HEK293 (cell line): ENCODE measurements at regions not wholly inside any gene's neighbourhood (a gene's known extent, or its start where the extent isn't known, plus 50 kb on each side); places are given as distances from the start of the nearest gene placed in this dataset.

Experiments used
- CTCF ChIA-PET: fragments of 350-600 bp; formaldehyde crosslinking; extraction: SDS; loops from one replicate; lab custom pipeline; 2021; ENCODE audit warnings: antibody characterized with exemption; lab: Yijun Ruan, JAX
- POLR2A ChIA-PET: fragments of 300-600 bp; formaldehyde crosslinking; extraction: SDS; loops from one replicate; lab custom pipeline; 2020; ENCODE audit warnings: antibody characterized with exemption, inconsistent platforms; lab: Yijun Ruan, JAX
- H3K27ac ChIP-seq: fragments of 200-500 bp; sonication (Bioruptor generic); 2 replicates; pipeline ENCODE4 v1.5.1; 2014; ENCODE audit warnings: low read depth, low read length, control low read depth, inconsistent platforms; ENCODE audit errors: extremely low read depth
- H3K36me3 ChIP-seq, 2 experiments: fragments of 200-500 bp in 1 of 2; sonication (Bioruptor generic) in 1 of 2; 1 replicate in 1 of 2; 2 replicates in 1 of 2; pipeline ENCODE4 v1.5.1; 2014 to 2017; ENCODE audit warnings: inconsistent platforms in 2 of 2, low read length in 2 of 2; ENCODE audit not compliant: control insufficient read depth in 2 of 2, insufficient read depth in 1 of 2
- H3K4me1 ChIP-seq: fragments of 200-500 bp; sonication (Bioruptor generic); 2 replicates; pipeline ENCODE4 v1.5.1; 2014; ENCODE audit warnings: mild to moderate bottlenecking, low read length, inconsistent platforms; ENCODE audit not compliant: control insufficient read depth, insufficient read depth
- H3K4me3 ChIP-seq: 2 replicates; pipeline ENCODE4 v1.5.1; 2011; ENCODE audit warnings: low read depth, mild to moderate bottlenecking, control low read depth, low read length, moderate library complexity
- H3K9me3 ChIP-seq: fragments of 200-500 bp; sonication (Bioruptor generic); 2 replicates; pipeline ENCODE4 v1.5.1; 2014; ENCODE audit warnings: low read depth, low read length, inconsistent platforms; ENCODE audit not compliant: control insufficient read depth, insufficient read depth
- EGR2 ChIP-seq: fragments of 450-650 bp; formaldehyde crosslinking; IDR thresholded peaks from 2 replicates; pipeline ENCODE4 v1.5.1; 2016; ENCODE audit warnings: low read depth, missing biosample characterization, missing genetic modification characterization
- GFI1B ChIP-seq: fragments of 450-650 bp; formaldehyde crosslinking; IDR thresholded peaks from 2 replicates; pipeline ENCODE4 v1.5.1; 2016; ENCODE audit warnings: missing biosample characterization, missing genetic modification characterization
- GLI2 ChIP-seq: fragments of 450-650 bp; formaldehyde crosslinking; IDR thresholded peaks from 2 replicates; pipeline ENCODE4; 2017; ENCODE audit warnings: missing biosample characterization, missing genetic modification characterization, low read depth, borderline replicate concordance
- KLF7 ChIP-seq: fragments of 450-650 bp; formaldehyde crosslinking; IDR thresholded peaks from 2 replicates; pipeline ENCODE4 v1.5.1; 2016; ENCODE audit warnings: missing biosample characterization, missing genetic modification characterization, borderline replicate concordance
- MYNN ChIP-seq: fragments of 450-650 bp; formaldehyde crosslinking; IDR thresholded peaks from 2 replicates; pipeline ENCODE4 v1.5.1; 2016; ENCODE audit warnings: missing biosample characterization, missing genetic modification characterization, borderline replicate concordance
- OVOL3 ChIP-seq: fragments of 450-650 bp; formaldehyde crosslinking; IDR thresholded peaks from 2 replicates; pipeline ENCODE4 v1.5.1; 2016; ENCODE audit warnings: missing biosample characterization, missing genetic modification characterization
- ZBTB48 ChIP-seq: fragments of 450-650 bp; formaldehyde crosslinking; IDR thresholded peaks from 2 replicates; pipeline ENCODE4 v1.5.1; 2016; ENCODE audit warnings: missing biosample characterization, missing genetic modification characterization
- ZIC2 ChIP-seq: fragments of 450-650 bp; formaldehyde crosslinking; IDR thresholded peaks from 2 replicates; pipeline ENCODE4 v1.5.1; 2016; ENCODE audit warnings: missing biosample characterization, missing genetic modification characterization
- ZNF10 ChIP-seq: fragments of 450-650 bp; formaldehyde crosslinking; IDR thresholded peaks from 2 replicates; pipeline ENCODE4 v1.5.1; 2017; ENCODE audit warnings: missing biosample characterization, missing genetic modification characterization
- ZNF132 ChIP-seq: fragments of 450-650 bp; formaldehyde crosslinking; IDR thresholded peaks from 2 replicates; pipeline ENCODE4 v1.5.1; 2017; ENCODE audit warnings: missing biosample characterization, missing genetic modification characterization, borderline replicate concordance
- ZNF138 ChIP-seq: fragments of 450-650 bp; formaldehyde crosslinking; IDR thresholded peaks from 2 replicates; pipeline ENCODE4 v1.5.1; 2016; ENCODE audit warnings: missing biosample characterization, missing genetic modification characterization, borderline replicate concordance
- ZNF19 ChIP-seq: fragments of 450-650 bp; formaldehyde crosslinking; IDR thresholded peaks from 2 replicates; pipeline ENCODE4; 2016; ENCODE audit warnings: missing biosample characterization, missing genetic modification characterization, low read depth
- ZNF202 ChIP-seq: fragments of 450-650 bp; formaldehyde crosslinking; IDR thresholded peaks from 2 replicates; pipeline ENCODE4 v1.5.1; 2016; ENCODE audit warnings: missing biosample characterization, missing genetic modification characterization, borderline replicate concordance
- ZNF23 ChIP-seq: fragments of 450-650 bp; formaldehyde crosslinking; IDR thresholded peaks from 2 replicates; pipeline ENCODE4 v1.5.1; 2016; ENCODE audit warnings: missing biosample characterization, missing genetic modification characterization, borderline replicate concordance
- ZNF239 ChIP-seq: fragments of 450-650 bp; formaldehyde crosslinking; IDR thresholded peaks from 2 replicates; pipeline ENCODE4 v1.5.1; 2016; ENCODE audit warnings: missing biosample characterization, missing genetic modification characterization
- ZNF433 ChIP-seq: fragments of 450-650 bp; formaldehyde crosslinking; IDR thresholded peaks from 2 replicates; pipeline ENCODE4 v1.5.1; 2016; ENCODE audit warnings: missing biosample characterization, missing genetic modification characterization, low read depth
- ZNF600 ChIP-seq: fragments of 450-650 bp; formaldehyde crosslinking; IDR thresholded peaks from 2 replicates; pipeline ENCODE4 v1.5.1; 2016; ENCODE audit warnings: missing biosample characterization, missing genetic modification characterization
- ZNF670 ChIP-seq: fragments of 450-650 bp; formaldehyde crosslinking; IDR thresholded peaks from 2 replicates; pipeline ENCODE4 v1.5.1; 2016; ENCODE audit warnings: missing biosample characterization, missing genetic modification characterization, low read depth
- ZNF792 ChIP-seq: fragments of 450-650 bp; formaldehyde crosslinking; IDR thresholded peaks from 2 replicates; pipeline ENCODE4 v1.5.1; 2016; ENCODE audit warnings: missing biosample characterization, missing genetic modification characterization
- ZSCAN16 ChIP-seq: fragments of 450-650 bp; formaldehyde crosslinking; IDR thresholded peaks from 2 replicates; pipeline ENCODE4 v1.5.1; 2016; ENCODE audit warnings: missing biosample characterization, missing genetic modification characterization
- ZXDB ChIP-seq: fragments of 450-650 bp; formaldehyde crosslinking; IDR thresholded peaks from 2 replicates; pipeline ENCODE4 v1.5.1; 2016; ENCODE audit warnings: missing biosample characterization, missing genetic modification characterization
- TF ChIP-seq, protein P1 (sequence below): fragments of 450-650 bp; formaldehyde crosslinking; IDR thresholded peaks from 2 replicates; pipeline ENCODE4 v1.5.1; 2016; ENCODE audit warnings: missing biosample characterization, missing genetic modification characterization
- TF ChIP-seq, protein P2 (sequence below): fragments of 450-650 bp; formaldehyde crosslinking; IDR thresholded peaks from 2 replicates; pipeline ENCODE4 v1.5.1; 2016; ENCODE audit warnings: missing biosample characterization, missing genetic modification characterization

DNA sequence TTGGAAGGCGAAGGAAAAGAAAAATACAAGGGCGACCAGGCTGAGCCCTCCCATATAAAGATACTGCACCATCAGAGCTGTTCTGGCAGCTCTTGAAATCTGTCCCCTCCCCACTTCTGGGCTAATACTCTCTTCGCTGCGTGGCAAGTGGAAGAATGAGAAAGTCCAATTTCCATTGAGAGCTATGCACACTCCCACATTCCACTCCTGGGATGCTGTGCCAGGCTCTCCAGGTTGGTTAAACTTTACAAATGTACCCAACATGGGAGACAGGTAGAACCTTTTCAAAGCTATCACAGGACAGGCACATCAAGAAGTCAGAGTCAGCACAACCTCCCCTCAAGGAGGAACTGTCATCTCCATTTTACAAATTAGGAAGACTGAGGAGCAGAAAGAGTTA is 465.0 kb downstream of the SHQ1 start (continued):
- no peak for TF ChIP-seq ZNF132

DNA sequence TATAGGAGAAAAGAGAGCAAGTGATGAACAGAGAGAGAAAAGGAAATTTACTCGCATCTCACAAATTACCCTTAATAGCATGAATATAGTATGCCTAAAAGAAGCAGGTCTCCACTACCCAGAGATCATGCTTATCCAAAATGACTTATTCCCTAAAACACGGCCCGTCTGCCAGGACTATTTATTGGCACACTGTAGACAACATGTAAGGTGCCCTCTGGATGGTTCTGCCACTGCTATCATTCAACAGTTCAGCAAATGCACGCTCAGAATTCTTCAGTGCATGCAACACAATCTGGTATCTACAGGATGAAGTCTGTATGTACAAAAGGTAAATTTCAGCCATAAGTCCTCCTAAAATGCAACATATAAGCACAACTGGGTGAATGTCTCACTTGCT is 465.8 kb downstream of the SHQ1 start:
- TF ChIP-seq ZNF202 (tag by site-specific recombination) (no peak), EGR2 (tag by site-specific recombination) (no peak), ZNF433 (tag by site-specific recombination) (no peak), ZNF23 (no peak), ZNF600 (tag by site-specific recombination) (no peak), ZNF10 (no peak), ZNF670 (tag by site-specific recombination) (no peak), ZBTB48 (tag by site-specific recombination) (no peak), ZNF19 (tag by site-specific recombination) (no peak), ZSCAN16 (no peak), ZNF138 (tag by site-specific recombination) (no peak), OVOL3 (tag by site-specific recombination) (no peak), GFI1B (no peak), ZIC2 (tag by site-specific recombination) (no peak), KLF7 (tag by site-specific recombination) (no peak), ZNF239 (no peak)
- TF ChIP-seq, protein P1, sequence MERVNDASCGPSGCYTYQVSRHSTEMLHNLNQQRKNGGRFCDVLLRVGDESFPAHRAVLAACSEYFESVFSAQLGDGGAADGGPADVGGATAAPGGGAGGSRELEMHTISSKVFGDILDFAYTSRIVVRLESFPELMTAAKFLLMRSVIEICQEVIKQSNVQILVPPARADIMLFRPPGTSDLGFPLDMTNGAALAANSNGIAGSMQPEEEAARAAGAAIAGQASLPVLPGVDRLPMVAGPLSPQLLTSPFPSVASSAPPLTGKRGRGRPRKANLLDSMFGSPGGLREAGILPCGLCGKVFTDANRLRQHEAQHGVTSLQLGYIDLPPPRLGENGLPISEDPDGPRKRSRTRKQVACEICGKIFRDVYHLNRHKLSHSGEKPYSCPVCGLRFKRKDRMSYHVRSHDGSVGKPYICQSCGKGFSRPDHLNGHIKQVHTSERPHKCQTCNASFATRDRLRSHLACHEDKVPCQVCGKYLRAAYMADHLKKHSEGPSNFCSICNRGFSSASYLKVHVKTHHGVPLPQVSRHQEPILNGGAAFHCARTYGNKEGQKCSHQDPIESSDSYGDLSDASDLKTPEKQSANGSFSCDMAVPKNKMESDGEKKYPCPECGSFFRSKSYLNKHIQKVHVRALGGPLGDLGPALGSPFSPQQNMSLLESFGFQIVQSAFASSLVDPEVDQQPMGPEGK (tag by site-specific recombination): no peak
- TF ChIP-seq, protein P2, sequence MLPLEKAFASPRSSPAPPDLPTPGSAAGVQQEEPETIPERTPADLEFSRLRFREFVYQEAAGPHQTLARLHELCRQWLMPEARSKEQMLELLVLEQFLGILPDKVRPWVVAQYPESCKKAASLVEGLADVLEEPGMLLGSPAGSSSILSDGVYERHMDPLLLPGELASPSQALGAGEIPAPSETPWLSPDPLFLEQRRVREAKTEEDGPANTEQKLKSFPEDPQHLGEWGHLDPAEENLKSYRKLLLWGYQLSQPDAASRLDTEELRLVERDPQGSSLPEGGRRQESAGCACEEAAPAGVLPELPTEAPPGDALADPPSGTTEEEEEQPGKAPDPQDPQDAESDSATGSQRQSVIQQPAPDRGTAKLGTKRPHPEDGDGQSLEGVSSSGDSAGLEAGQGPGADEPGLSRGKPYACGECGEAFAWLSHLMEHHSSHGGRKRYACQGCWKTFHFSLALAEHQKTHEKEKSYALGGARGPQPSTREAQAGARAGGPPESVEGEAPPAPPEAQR: no peak
- no peak overlapping the region for H3K27ac ChIP-seq
- POLR2A ChIA-PET: no interaction called here
- CTCF ChIA-PET: no interaction called here
- no peaks in the 10 kb centered on the region for H3K9me3 ChIP-seq
- H3K4me3 ChIP-seq: no peak overlapping the region
- peaks cover 6% of the 10 kb centered on the region for H3K4me1 ChIP-seq
- peaks cover 0 to 13% of the 10 kb centered on the region in 2 experiments; a peak in 1 of 3 replicates for H3K36me3 ChIP-seq

DNA sequence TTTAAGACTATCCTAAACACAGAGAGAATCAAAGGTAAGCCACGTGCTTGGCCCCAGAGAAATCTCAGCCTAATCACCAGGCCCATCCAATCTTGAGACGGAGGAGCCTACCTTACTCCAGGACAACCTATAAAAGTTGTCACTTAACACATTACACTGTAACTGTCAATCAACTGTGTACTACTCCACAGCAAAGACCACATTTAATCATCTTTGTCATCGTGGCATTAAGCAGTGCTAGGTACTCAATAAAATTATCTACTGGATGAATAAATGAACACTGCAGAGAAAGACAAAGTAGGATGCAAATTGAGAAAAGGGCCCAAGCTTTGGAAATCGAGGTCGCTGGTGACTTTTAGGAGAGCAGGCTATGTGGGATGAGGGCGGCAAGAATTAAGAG is 466.7 kb downstream of the SHQ1 start:
- POLR2A ChIA-PET: no interaction called here
- Histone ChIP-seq H3K36me3 (peaks cover 0 to 18% of the 10 kb centered on the region in 2 experiments; a peak in 1 of 3 replicates), H3K4me3 (no peak overlapping the region), H3K27ac (no peak overlapping the region), H3K4me1 (peaks cover 3% of the 10 kb centered on the region), H3K9me3 (no peaks in the 10 kb centered on the region)
- CTCF ChIA-PET: no interaction called here
- TF ChIP-seq ZNF792 (tag by site-specific recombination): no peak
- TF ChIP-seq MYNN (tag by site-specific recombination): no peak
- TF ChIP-seq GLI2 (tag by site-specific recombination): no peak
- TF ChIP-seq ZXDB (tag by site-specific recombination): no peak
